GM18951 (cell line): ENCODE measurements at regions not wholly inside any gene's neighbourhood (a gene's known extent, or its start where the extent isn't known, plus 50 kb on each side); places are given as distances from the start of the nearest gene placed in this dataset.

ENCODE experiments used
- POLR2A ChIP-seq: IDR thresholded peaks from 4 replicates; pipeline ENCODE4 v1.6.1; 2011; ENCODE audit warnings: mild to moderate bottlenecking; ENCODE audit not compliant: insufficient read length, insufficient read depth; ENCODE audit errors: extremely low read depth
- in situ Hi-C: fragments of 300-500 bp; cut with MboI; formaldehyde crosslinking; loops from one replicate; pipeline ENCODE4 v1.12.0; 2022; ENCODE audit warnings: low sequenced_read_pairs, mixed read lengths, inconsistent platforms; ENCODE audit not compliant: unreplicated experiment

DNA sequence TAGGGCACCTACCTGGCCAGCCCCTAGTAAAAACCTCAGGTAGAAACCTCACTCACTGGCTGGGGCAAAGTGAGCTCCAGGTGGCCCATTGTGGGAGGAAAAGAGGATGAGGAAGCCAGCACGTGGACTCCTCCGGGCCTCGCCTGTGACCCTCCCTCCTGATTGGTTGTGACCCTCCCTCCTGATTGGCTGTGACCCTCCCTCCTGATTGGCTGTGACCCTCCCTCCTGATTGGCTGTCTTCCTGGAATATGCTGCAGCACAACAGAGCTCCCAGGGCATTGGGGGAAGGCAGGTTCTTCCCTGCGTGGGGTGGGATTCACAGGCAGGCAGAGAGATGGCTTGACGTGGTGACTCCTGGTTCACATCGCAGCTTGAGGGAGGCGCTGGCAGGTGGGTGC lies 343.0 kb downstream of the GLRX3 start:
- no peak for TF ChIP-seq POLR2A

GRCh38 chr10:130479926-130480325 lies 343.7 kb downstream of the GLRX3 start:
- in situ Hi-C loops: no loop called here
- TF ChIP-seq POLR2A: no peak

More for the DNA sequence above, 343.0 kb downstream of the GLRX3 start:
- in situ Hi-C loops: no loop called here

DNA sequence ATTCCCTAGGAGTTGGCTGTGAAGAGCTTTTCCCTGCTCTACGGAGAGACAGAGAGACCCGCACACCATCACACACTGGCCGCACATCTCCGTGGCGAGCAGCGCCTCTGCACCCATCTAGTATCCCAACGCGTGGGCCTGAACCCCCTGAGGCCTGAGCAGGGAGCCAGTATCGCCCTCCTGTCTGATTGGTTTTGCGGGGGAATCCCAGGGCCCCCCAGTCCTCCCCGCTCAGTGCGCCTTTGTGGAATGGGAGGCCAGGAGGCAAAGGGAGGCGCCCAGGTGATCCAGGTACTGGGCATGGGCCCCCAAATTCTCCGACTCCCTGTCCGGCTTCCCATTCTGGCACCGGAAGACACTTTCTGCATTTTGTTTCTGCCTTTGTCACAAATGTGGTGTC lies 344.3 kb downstream of the GLRX3 start:
- in situ Hi-C loops: no loop called here
- TF ChIP-seq POLR2A: no peak

GRCh38 chr10:130481076-130481930 lies 345.1 kb downstream of the GLRX3 start:
- no peak for TF ChIP-seq POLR2A
- in situ Hi-C loops: no loop called here

GRCh38 chr10:130481936-130482335 lies 345.7 kb downstream of the GLRX3 start:
- no peak for TF ChIP-seq POLR2A
- in situ Hi-C loops: no loop called here

- no peak for TF ChIP-seq POLR2A
- in situ Hi-C loops: no loop called here
Measured at GRCh38 chr10:130483691-130484467, 347.7 kb downstream of the GLRX3 start.

GRCh38 chr10:130484468-130485180 lies 348.4 kb downstream of the GLRX3 start:
- no peak for TF ChIP-seq POLR2A
- in situ Hi-C loops: no loop called here

DNA sequence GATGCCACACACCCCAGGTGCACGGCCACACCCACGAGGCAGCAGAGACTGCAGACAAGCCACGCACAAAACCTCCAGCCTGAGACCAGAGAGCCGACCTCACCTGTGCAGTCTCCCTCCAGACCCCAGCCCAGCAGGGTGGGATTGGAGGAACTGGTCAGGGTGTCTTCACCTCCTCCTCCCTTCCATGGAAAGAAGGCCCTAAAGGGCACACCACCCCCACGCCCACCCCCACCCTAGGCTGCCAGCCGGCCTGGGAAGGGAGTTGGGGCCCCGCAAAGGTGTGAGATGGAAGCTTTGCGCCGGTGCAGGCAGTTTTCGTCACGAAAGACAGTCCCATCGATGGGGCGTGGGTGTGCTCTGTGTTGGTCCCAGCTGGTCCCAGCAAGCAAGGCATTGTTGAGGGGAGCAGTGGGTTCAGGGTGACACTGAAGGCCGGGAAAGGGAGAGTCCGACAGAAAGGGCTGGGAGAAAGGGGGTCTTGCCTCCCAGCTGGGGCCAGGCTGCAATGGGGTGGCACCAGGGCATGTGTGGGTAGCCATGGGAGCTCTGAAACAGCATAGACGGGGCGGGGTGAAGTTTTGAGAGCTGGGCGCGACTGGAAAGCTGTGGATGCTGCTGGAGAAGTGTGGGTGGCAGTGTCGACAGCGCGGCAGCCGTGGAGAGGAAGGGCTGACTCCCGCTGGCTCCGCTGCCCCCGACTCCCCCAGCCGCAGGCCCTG lies 349.2 kb downstream of the GLRX3 start:
- TF ChIP-seq POLR2A: no peak
- in situ Hi-C loops: no loop called here

DNA sequence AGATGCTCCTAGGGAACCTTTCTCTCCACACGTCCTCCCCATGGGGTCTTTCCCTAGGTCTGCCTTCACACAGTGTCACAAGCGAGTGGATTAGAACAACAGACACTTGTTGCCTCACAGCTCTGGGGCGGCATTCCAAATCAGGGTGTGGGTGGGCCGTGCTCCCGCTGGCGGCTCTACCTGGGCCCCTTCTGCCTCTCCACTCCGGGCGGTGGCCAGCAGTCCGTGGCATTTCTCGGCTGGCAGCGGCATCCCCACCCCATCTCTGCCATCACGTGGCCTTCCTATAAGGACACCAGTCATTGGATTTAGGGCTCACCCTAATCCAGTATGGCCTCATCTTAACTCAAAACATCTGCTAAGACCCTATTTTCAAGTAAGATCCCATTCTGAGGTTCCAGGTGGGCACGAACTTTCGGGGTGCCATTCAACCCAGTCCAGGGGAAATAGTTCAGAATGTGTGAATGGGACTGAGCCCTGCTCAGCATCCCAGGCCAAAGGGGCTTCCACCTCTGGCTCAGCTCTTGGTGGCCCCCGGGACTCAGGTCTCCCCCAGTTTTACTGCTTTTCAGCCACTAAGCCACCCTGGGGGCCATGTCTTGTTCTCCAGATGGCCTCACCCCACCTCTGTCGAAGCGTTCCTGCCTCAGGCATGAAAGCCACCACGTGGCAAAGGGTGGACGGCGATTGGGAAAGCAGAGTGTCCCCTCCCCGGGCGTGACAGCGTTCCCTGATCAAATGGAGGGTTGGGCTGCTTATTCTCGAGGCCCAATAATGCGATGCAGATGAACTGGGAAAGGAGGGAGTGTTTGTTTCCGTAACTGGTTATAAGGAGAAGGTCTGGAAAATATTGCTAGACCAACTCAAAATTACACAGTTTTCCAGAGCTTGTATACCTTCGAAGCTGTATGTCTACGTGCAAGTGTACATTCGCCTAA lies 350.0 kb downstream of the GLRX3 start:
- no peak for TF ChIP-seq POLR2A

DNA sequence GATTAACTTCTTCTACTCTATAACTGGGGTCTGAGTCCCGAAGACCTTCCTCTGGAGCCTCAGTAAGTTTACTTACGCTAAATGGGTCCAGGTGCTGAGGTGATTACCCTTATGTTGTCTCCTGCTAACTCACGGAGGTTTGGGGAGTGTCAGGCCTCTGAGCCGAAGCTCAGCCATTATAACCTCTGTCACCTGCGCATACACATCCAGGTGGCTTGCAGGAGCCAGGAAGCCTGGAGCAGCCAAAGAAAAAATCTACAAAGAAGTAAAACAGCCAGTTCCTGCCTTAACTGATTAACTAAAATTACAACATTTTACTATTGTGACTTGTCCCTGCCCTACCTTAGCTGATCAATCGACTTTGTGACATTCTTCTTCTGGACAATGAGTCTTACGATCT lies 350.7 kb downstream of the GLRX3 start:
- no peak for TF ChIP-seq POLR2A
- in situ Hi-C loops: no loop called here

More for the DNA sequence above, 350.0 kb downstream of the GLRX3 start:
- in situ Hi-C loops: no loop called here

DNA sequence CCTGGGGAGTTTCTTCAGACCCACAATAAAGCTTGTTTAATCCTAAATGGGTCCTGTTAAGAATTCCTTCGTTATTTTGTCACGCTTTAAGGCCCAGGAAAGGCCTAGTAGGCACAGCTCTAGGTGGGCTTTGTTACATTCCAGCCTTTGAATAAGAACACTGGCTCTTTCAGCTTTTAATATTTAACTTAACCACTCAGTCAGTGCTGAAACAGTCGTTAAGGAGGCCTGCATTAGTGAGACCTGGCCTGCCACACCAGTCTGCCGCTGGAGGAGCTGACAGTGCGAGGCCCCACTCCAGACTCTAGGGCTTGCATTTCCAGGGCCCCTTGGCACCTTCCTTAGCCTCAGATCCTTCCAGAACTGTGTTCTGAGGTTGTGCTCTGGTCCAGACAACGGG lies 351.4 kb downstream of the GLRX3 start:
- TF ChIP-seq POLR2A: no peak
- in situ Hi-C loops: no loop called here

- no peak for TF ChIP-seq POLR2A
- in situ Hi-C loops: no loop called here
Measured at GRCh38 chr10:130489891-130490290, 353.7 kb downstream of the GLRX3 start.
